Activated naive CD4-positive, alpha-beta T cell treated with anti-CD3 and anti-CD28 coated beads for 36 hours (primary cell): ENCODE measurements at regions not wholly inside any gene's neighbourhood (a gene's known extent, or its start where the extent isn't known, plus 50 kb on each side); places are given as distances from the start of the nearest gene placed in this dataset.
"Not testable (repeated sequence)": the region's sequence is repeated elsewhere in the genome, so short reads cannot be mapped to it uniquely, and the experiment has no call there.

Experiments used
- CTCF ChIA-PET: fragments of 350-600 bp; sonication (Branson Sonifier 250); formaldehyde crosslinking; loops from one replicate; lab custom pipeline; 2021; ENCODE audit warnings: antibody characterized with exemption; lab: Charles Lee
- DNase-seq: peaks from one replicate; pipeline ENCODE4 v3.0.0-alpha.2; 2020
- H3K27ac Mint-ChIP-seq: one replicate; pipeline ENCODE4 v1.8.0; 2021; ENCODE audit warnings: mild to moderate bottlenecking, mixed read lengths
- H3K27me3 Mint-ChIP-seq: one replicate; pipeline ENCODE4 v1.8.0; 2021; ENCODE audit warnings: low read depth, mixed read lengths
- H3K36me3 Mint-ChIP-seq: one replicate; pipeline ENCODE4 v1.8.0; 2021; ENCODE audit warnings: low read depth, mixed read lengths
- H3K4me1 Mint-ChIP-seq: one replicate; pipeline ENCODE4 v1.8.0; 2021; ENCODE audit warnings: low read depth, mixed read lengths
- H3K4me3 Mint-ChIP-seq: one replicate; pipeline ENCODE4 v1.8.0; 2021; ENCODE audit warnings: mild to moderate bottlenecking, moderate library complexity, mixed read lengths
- H3K9me3 Mint-ChIP-seq: one replicate; pipeline ENCODE4 v1.8.0; 2021; ENCODE audit warnings: mixed read lengths
- intact Hi-C: fragments of 100-400 bp; cut with micrococcal nuclease; formaldehyde crosslinking; loops from one replicate; pipeline ENCODE4 v1.15.1; 2023

DNA sequence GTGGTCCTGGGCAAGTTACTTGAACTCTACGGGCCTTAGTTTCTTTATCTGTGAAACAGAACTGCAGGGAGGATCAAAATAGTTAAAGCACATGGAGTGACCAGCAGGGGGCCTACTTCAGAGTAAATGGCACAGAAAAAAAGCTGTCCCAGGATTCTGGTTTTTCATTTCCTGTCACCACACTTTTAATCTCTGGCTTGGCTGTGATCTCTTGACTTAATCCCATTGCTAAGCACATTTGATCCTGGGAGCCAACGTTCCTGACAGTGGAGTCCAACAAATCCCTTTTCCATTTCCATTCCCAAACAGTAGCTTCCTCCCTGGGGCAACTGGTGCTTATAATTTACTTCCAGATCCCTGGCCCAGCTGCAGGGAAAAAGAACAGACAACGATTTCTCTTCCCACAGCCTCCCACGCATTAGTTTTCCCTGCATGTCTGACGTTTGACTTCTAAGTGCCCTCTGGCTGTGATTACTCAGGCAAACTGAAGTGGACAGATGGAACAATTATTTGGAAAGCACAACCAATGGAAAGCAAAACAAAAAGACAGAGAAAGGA, 136.5 kb upstream of the STK32A start:
- DNase-seq = peak; percentile 19
- H3K4me3 Mint-ChIP-seq = no peak overlapping the region
- intact Hi-C loops = loop anchor here (1.0 kb wide), 1 partner anchor 90 kb away; no protein-coding TSS in a partner anchor
- no peak overlapping the region for H3K27ac Mint-ChIP-seq
- CTCF ChIA-PET = interaction anchor here (4.6 kb wide), 1 partner anchor 90 kb away, joined by 18 read pairs; no protein-coding TSS in a partner anchor
- H3K36me3 Mint-ChIP-seq = no peaks in the 10 kb centered on the region
- H3K9me3 Mint-ChIP-seq = no peaks in the 10 kb centered on the region
- H3K27me3 Mint-ChIP-seq = no peaks in the 10 kb centered on the region
- H3K4me1 Mint-ChIP-seq = no peaks in the 10 kb centered on the region

DNA sequence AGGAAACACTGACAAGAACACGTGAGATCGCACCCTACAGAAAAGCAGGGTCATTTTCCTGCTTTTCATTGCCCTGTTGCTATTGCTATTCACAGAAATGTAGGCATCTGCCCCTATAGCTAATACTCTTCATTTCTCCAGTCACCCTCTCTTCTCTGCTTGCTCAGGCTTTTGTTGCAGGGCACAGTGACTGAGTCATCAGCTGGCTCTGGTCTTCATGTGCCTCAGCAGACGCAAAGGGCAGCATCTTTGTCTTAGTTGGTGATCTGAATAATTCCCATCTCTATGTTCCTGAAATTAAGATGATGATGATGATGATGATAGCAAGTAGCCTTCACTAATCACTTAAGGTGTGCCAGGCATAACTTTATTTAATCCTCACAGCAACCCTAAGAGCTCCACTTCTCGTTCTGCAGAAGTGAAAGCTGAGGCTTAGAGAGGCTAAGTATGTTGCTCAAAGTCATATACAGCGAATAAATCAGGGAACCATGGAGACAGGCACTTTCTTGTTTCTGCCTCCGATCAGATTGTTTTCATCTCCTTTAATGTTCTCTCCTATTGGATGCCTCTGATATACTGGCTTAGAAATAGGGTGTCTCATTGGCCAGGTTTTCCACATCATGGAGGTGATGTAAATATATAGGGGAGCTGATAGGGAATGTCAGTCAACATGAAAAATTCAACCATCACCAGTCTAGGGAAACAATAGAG, 133.0 kb upstream of the STK32A start:
- H3K4me3 Mint-ChIP-seq = no peak overlapping the region
- H3K27ac Mint-ChIP-seq = no peak overlapping the region
- no peaks in the 10 kb centered on the region for H3K36me3 Mint-ChIP-seq
- intact Hi-C loops = no loop called here
- DNase-seq = no peak
- CTCF ChIA-PET = no interaction called here
- no peaks in the 10 kb centered on the region for H3K27me3 Mint-ChIP-seq
- H3K4me1 Mint-ChIP-seq = no peaks in the 10 kb centered on the region
- H3K9me3 Mint-ChIP-seq = no peaks in the 10 kb centered on the region

DNA sequence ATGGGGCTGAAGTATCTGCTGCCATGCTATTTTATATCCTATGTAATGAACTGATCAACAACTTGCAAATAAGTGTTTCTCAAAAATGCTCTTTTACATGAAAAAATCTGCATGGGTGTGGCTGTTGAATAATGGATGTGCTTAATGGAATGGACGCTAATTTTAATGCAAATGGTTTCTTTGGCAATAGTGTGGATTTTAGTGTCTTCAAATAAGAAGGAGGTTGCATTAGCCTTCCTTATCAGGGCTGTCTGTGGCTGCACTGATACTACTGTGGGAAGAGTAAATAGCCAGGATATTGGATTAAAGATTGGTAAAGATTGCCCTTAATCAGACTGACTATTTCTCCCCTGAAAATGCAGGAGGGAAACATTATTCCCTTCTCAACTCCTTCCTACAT, 121.9 kb upstream of the STK32A start:
- intact Hi-C loops = no loop called here
- Mint-ChIP-seq H3K9me3 (peaks cover 1% of the 10 kb centered on the region), H3K4me3 (no peak overlapping the region), H3K27me3 (peaks cover 3% of the 10 kb centered on the region), H3K36me3 (no peaks in the 10 kb centered on the region), H3K27ac (no peak overlapping the region), H3K4me1 (no peaks in the 10 kb centered on the region)
- CTCF ChIA-PET = no interaction called here
- DNase-seq = no peak

DNA sequence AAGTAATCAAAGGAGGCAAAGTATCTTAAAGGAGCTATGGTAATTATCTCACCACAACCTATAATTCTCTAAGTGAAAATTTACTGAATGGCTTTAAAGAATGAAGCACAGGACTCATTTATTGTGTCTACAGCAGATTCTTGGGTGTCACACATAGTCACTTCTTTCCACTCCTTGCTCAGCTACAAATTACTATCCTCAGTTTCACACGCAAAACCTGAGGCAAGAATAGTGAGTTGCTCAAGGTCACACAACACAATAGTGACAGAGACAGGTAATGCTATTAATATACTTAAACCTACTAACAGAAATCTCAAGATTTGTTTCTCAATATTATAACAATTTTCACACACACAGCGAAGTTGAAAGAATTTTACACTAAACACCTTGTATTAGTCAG, 120.9 kb upstream of the STK32A start:
- H3K4me3 Mint-ChIP-seq = no peak overlapping the region
- no peak for DNase-seq
- H3K9me3 Mint-ChIP-seq = peaks cover 3% of the 10 kb centered on the region
- intact Hi-C loops = no loop called here
- peaks cover 3% of the 10 kb centered on the region for H3K27me3 Mint-ChIP-seq
- CTCF ChIA-PET = no interaction called here
- H3K4me1 Mint-ChIP-seq = no peaks in the 10 kb centered on the region
- H3K36me3 Mint-ChIP-seq = no peaks in the 10 kb centered on the region
- no peak overlapping the region for H3K27ac Mint-ChIP-seq

DNA sequence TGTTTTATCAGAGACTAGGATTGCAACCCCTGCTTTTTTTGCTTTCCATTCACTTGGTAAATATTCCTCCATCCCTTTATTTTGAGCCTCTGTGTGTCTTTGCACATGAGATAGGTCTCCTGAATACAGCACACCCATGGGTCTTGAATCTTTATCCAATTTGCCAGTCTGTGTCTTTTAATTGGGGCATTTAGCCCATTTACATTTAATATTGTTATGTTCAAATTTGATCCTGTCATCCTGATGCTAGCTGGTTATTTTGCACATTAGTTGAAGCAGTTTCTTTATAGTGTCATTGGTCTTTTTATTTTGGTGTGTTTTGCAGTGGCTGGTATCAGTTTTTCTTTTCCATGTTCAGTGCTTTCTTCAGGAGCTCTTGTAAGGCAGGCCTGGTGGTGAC, 95.1 kb upstream of the STK32A start:
- DNase-seq, H3K27ac Mint-ChIP-seq, H3K4me3 Mint-ChIP-seq, H3K27me3 Mint-ChIP-seq, H3K36me3 Mint-ChIP-seq, intact Hi-C loops, H3K4me1 Mint-ChIP-seq: not testable (repeated sequence)
- H3K9me3 Mint-ChIP-seq = peaks cover 32% of the 10 kb centered on the region
- CTCF ChIA-PET = interaction anchor here (0.8 kb wide), 1 partner anchor 49 kb away, joined by 3 read pairs; no protein-coding TSS in a partner anchor

DNA sequence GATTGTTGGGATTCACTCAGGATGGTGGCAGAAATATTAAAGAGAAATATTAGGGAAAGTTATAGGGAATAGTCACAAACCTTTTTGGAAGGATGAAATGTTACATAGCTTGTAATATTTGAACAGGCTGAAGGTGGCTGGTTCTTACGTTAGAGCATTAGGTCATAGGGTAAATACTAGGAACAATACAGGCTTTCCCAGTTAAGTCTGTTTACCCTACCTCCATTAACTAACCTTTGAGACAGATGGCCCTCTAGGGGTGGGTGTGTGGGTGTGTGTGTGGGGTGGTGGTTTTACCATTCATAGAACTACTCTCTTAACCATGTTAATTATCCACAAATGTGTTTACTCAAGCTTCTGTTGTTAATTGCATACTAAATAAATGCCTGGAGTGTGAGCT, 94.3 kb upstream of the STK32A start:
- H3K4me3 Mint-ChIP-seq = no peak overlapping the region
- CTCF ChIA-PET = no interaction called here
- H3K9me3 Mint-ChIP-seq = peaks cover 32% of the 10 kb centered on the region
- DNase-seq = no peak
- no peaks in the 10 kb centered on the region for H3K4me1 Mint-ChIP-seq
- H3K27ac Mint-ChIP-seq = no peak overlapping the region
- peaks cover 6% of the 10 kb centered on the region for H3K36me3 Mint-ChIP-seq
- no peaks in the 10 kb centered on the region for H3K27me3 Mint-ChIP-seq
- intact Hi-C loops = no loop called here

DNA sequence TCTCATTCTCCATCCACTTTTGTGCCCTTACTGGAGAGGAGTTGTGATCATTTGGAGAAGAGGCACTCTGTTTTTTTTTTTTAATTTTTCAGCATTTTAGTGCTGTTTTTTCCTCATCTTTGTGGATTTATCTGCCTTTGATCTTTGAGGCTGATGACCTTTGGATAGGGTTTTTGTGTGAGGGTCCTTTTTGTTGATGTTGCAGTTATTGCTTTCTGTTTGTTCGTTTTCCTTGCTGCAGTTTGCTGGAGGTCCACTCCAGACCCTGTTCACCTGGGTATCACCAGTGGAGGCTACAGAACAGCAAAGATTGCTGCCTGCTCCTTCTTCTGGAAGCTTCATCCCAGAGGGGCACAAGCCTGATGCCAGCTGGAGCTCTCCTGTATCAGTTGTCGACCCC, 93.2 kb upstream of the STK32A start:
- H3K36me3 Mint-ChIP-seq, H3K27me3 Mint-ChIP-seq, H3K4me3 Mint-ChIP-seq, DNase-seq, H3K4me1 Mint-ChIP-seq, H3K27ac Mint-ChIP-seq, intact Hi-C loops, CTCF ChIA-PET: not testable (repeated sequence)
- peaks cover 30% of the 10 kb centered on the region for H3K9me3 Mint-ChIP-seq

DNA sequence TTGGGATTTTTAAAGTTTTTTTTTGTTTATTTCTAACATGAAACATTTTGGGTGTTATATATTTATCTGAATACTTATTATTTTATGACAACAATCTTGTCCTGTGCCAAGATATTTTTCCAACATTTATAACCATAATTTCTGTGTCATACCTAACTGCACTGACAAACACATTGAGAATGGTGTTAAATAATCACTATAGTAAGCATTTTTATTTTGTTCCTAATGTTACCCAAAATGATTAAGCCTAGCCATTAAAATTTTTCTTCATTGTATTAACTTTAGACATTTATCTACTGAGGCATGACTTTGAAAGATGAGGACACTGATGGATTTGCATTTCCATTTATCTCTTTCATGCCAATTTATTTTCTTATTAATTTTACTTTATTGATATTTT, 91.6 kb upstream of the STK32A start:
- intact Hi-C loops = no loop called here
- H3K4me3 Mint-ChIP-seq = no peak overlapping the region
- peaks cover 24% of the 10 kb centered on the region for H3K9me3 Mint-ChIP-seq
- H3K27me3 Mint-ChIP-seq = peaks cover 2% of the 10 kb centered on the region
- H3K36me3 Mint-ChIP-seq = peaks cover 6% of the 10 kb centered on the region
- no peak overlapping the region for H3K27ac Mint-ChIP-seq
- CTCF ChIA-PET = no interaction called here
- H3K4me1 Mint-ChIP-seq = no peaks in the 10 kb centered on the region
- DNase-seq = no peak

DNA sequence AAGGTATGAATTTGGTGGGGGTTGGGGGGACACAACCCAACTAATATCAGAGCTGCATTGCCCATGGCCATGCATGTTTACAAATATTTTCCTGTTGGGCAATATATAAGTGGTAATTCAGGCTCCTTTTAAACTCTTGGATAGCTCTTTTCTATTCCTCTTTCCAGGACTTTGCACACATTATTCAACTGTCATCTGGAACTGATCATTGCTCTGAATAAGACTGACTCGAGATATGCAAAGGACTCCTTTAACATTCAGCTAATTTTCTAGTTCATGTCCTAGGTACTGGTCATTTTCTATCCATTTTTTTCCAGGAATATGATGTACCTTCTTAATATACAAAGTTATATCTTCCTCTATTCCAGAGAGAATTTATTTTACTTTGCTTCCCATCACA, 89.5 kb upstream of the STK32A start:
- Mint-ChIP-seq H3K27me3 (peaks cover 2% of the 10 kb centered on the region), H3K36me3 (no peaks in the 10 kb centered on the region), H3K4me1 (no peaks in the 10 kb centered on the region), H3K9me3 (peaks cover 8% of the 10 kb centered on the region), H3K27ac (no peak overlapping the region), H3K4me3 (no peak overlapping the region)
- intact Hi-C loops = no loop called here
- CTCF ChIA-PET = interaction anchor here (0.6 kb wide), 1 partner anchor 233 kb away, joined by 4 read pairs; no protein-coding TSS in a partner anchor
- no peak for DNase-seq

DNA sequence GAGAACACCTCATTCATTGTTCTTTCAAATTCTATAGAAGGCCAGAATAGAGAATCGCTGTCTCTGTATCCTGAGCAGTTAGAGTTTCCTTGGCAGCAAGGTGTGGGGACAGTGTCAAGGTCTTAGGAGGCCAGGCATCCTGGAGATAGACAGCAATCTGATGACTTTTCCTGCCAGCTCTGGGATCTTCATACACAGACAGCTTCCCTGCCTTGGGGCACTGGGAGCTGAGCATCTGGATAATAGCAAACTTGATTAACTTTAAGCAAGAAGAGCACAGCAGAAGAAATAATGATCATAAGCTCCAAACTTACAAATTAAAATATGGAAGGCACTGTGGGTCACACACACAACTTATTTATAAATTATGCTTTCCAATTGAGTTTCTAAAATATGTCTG, 86.1 kb upstream of the STK32A start:
- H3K27ac Mint-ChIP-seq = no peak overlapping the region
- no peak for DNase-seq
- H3K36me3 Mint-ChIP-seq = no peaks in the 10 kb centered on the region
- intact Hi-C loops = no loop called here
- no peaks in the 10 kb centered on the region for H3K4me1 Mint-ChIP-seq
- H3K9me3 Mint-ChIP-seq = peaks cover 2% of the 10 kb centered on the region
- no peak overlapping the region for H3K4me3 Mint-ChIP-seq
- CTCF ChIA-PET = no interaction called here
- H3K27me3 Mint-ChIP-seq = peaks cover 6% of the 10 kb centered on the region

DNA sequence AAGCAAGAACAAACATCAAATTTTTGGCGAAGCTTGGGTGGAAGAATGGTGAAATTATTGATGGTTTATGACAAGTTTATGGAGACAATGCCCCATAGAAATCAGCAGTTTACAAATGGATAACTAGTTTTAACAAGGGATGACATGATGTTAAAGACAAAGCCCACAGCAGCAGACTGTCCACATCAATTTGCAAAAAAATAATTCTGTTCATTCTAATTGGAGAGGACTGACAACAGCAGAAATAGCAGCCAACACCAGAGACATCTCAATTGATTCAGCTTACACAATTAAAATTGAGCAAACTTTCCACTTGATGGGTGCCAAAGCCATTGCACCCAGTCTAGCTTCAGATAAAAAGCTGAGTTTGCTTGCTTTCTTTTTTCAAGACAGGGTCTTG, 82.7 kb upstream of the STK32A start:
- CTCF ChIA-PET = interaction anchor here (0.7 kb wide), 1 partner anchor 19 kb away, joined by 4 read pairs; no protein-coding TSS in a partner anchor
- Mint-ChIP-seq H3K4me1 (no peaks in the 10 kb centered on the region), H3K4me3 (no peak overlapping the region), H3K36me3 (no peaks in the 10 kb centered on the region), H3K27me3 (peaks cover 6% of the 10 kb centered on the region), H3K27ac (no peak overlapping the region), H3K9me3 (peaks cover 2% of the 10 kb centered on the region)
- no peak for DNase-seq
- intact Hi-C loops = no loop called here

DNA sequence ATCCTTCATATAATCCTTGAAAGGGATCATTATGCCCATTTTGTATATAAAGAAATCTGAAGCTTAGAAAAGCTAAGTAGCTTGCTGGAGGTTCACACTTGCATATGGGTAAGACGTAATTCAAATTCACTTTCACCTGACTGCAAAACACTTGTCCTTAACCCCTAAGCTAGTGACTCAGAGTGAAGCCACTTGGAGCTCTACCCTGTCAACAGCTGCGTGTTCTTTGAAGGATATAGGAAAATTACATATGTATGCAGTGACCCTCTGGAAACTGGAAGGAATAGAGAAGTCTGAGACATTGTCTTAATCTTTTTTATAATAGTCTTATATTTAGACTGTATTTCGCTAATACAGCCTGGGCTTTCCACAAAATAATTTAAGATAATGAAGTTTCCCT, 80.0 kb upstream of the STK32A start:
- H3K4me1 Mint-ChIP-seq = no peaks in the 10 kb centered on the region
- CTCF ChIA-PET = interaction anchor here (1.2 kb wide), 1 partner anchor 33 kb away, joined by 4 read pairs; no protein-coding TSS in a partner anchor
- no peaks in the 10 kb centered on the region for H3K36me3 Mint-ChIP-seq
- peaks cover 3% of the 10 kb centered on the region for H3K27me3 Mint-ChIP-seq
- no peak overlapping the region for H3K4me3 Mint-ChIP-seq
- DNase-seq = no peak
- intact Hi-C loops = no loop called here
- H3K27ac Mint-ChIP-seq = no peak overlapping the region
- peaks cover 2% of the 10 kb centered on the region for H3K9me3 Mint-ChIP-seq

DNA sequence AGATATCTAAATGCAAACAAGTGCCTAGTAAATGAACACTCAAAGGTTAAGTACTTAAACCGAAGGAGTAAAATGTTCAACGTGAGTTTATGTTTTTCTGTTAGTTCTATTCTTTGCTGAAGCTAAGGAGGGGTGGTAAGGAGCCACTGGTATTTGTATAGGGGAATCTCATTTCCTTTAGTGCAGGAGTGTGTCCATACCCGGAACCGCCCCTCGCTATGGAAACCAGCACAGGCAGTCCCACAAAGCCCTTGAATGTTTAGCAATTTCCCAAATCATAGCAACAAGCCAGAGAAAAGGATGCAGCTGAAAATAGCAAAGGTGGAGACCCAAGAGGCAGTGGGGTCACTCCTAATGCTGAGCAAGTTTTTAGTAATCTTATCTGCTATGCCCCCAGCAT, 78.8 kb upstream of the STK32A start:
- CTCF ChIA-PET = interaction anchor here (0.6 kb wide), 1 partner anchor 1330 kb away, joined by 3 read pairs; no protein-coding TSS in a partner anchor
- Mint-ChIP-seq H3K27me3 (peaks cover 3% of the 10 kb centered on the region), H3K4me1 (no peaks in the 10 kb centered on the region), H3K4me3 (no peak overlapping the region), H3K9me3 (peaks cover 2% of the 10 kb centered on the region), H3K36me3 (no peaks in the 10 kb centered on the region), H3K27ac (no peak overlapping the region)
- DNase-seq = no peak
- intact Hi-C loops = no loop called here
